GM12878 (cell line): ENCODE measurements at regions not wholly inside any gene's neighbourhood (a gene's known extent, or its start where the extent isn't known, plus 50 kb on each side); places are given as distances from the start of the nearest gene placed in this dataset.
"Not testable (repeated sequence)": the region's sequence is repeated elsewhere in the genome, so short reads cannot be mapped to it uniquely, and the experiment has no call there.

Source experiments
- ATAC-seq: fragments of 200-7000 bp; cut with Tn5 transposase; 3 replicates; pipeline ENCODE4 v1.9.1; 2020; ENCODE audit warnings: mild to moderate bottlenecking, moderate library complexity
- BruUV-seq: library from RNA; stranded (reverse); fragments of 400-500 nt; replicated peaks from 2 replicates; lab custom pipeline; 2021; lab: Mats Ljungman, UMichigan
- CTCF ChIA-PET: fragments of 300-600 bp; sonication (Branson Sonifier 250); formaldehyde crosslinking; extraction: SDS; loops from one replicate; lab custom pipeline; 2021; ENCODE audit warnings: inconsistent platforms; lab: Yijun Ruan, JAX
- POLR2A ChIA-PET: fragments of 350-600 bp; formaldehyde crosslinking; extraction: SDS; loops from one replicate; lab custom pipeline; 2021; ENCODE audit warnings: inconsistent platforms; lab: Charles Lee
- RAD21 ChIA-PET: fragments of 300-600 bp; sonication (Branson Sonifier 250); formaldehyde crosslinking; loops from one replicate; lab custom pipeline; 2023; ENCODE audit warnings: antibody characterized with exemption; ENCODE audit not compliant: unreplicated experiment; lab: Charles Lee
- SMC1A ChIA-PET: fragments of 300-600 bp; sonication (Branson Sonifier 250); formaldehyde crosslinking; loops from one replicate; lab custom pipeline; 2023; ENCODE audit not compliant: unreplicated experiment, uncharacterized antibody; lab: Charles Lee
- DNase-seq: peaks from one replicate; pipeline ENCODE4 v3.0.0-alpha.2; 2011; ENCODE audit warnings: low read depth, low spot score
- FAIRE-seq: peaks from 3 replicates; lab custom pipeline; 2011; peaks lifted over from hg19 to GRCh38; lab: Jason Lieb, UNC
- H2AFZ ChIP-seq: 2 replicates; pipeline ENCODE4 v1.6.0; 2011; ENCODE audit warnings: low read depth, low read length, control low read depth; ENCODE audit not compliant: control insufficient read depth
- H3K27ac ChIP-seq: 2 replicates; pipeline ENCODE4 v1.5.1; 2011; ENCODE audit warnings: control low read depth; ENCODE audit not compliant: control insufficient read depth, insufficient read depth
- H3K27me3 ChIP-seq, 2 experiments: replicated peaks in 1 of 2; 2 replicates each; pipeline versions ENCODE4 v1.6.0 to v1.6.1; 2011; ENCODE audit warnings: low read length in 1 of 2; ENCODE audit not compliant: control insufficient read depth in 2 of 2, insufficient read depth in 2 of 2
- H3K36me3 ChIP-seq, 2 experiments: 2 replicates each; pipeline ENCODE4 v1.5.1; 2011; ENCODE audit warnings: low read length in 1 of 2; ENCODE audit not compliant: control insufficient read depth in 2 of 2, insufficient read depth in 2 of 2
- H3K4me1 ChIP-seq: 2 replicates; pipeline ENCODE4 v1.6.1; 2011; ENCODE audit warnings: mild to moderate bottlenecking, low read length, moderate library complexity, mixed read lengths; ENCODE audit not compliant: control insufficient read depth, insufficient read depth
- H3K4me2 ChIP-seq: 2 replicates; pipeline ENCODE4 v1.6.0; 2011; ENCODE audit warnings: control low read depth; ENCODE audit not compliant: control insufficient read depth, insufficient read depth
- H3K4me3 ChIP-seq: fragments of 200-600 bp; sonication (generic); 2 replicates; pipeline ENCODE4 v1.5.1; 2016
- H3K79me2 ChIP-seq: 2 replicates; pipeline ENCODE4 v1.6.0; 2011; ENCODE audit warnings: low read length; ENCODE audit not compliant: control insufficient read depth, insufficient read depth
- H3K9ac ChIP-seq: 2 replicates; pipeline ENCODE4 v1.8.0; 2011; ENCODE audit warnings: low read length, control low read depth, mixed read lengths; ENCODE audit not compliant: control insufficient read depth, insufficient read depth
- H3K9me3 ChIP-seq: replicated peaks from 3 replicates; pipeline ENCODE4 v1.5.1; 2011; ENCODE audit warnings: mild to moderate bottlenecking, low read length; ENCODE audit not compliant: control insufficient read depth, insufficient read depth
- H4K20me1 ChIP-seq: 2 replicates; pipeline ENCODE4 v1.6.0; 2011; ENCODE audit not compliant: control insufficient read depth, insufficient read depth
- POLR2A ChIP-seq: IDR thresholded peaks from 2 replicates; pipeline ENCODE4 v1.6.1; 2011; ENCODE audit warnings: low read depth, mild to moderate bottlenecking, low read length
- SMARCA5 ChIP-seq: fragments of 450-650 bp; IDR thresholded peaks from 2 replicates; pipeline ENCODE4 v1.6.1; 2017; ENCODE audit warnings: mild to moderate bottlenecking
- SUZ12 ChIP-seq: fragments of 200-600 bp; sonication (generic); IDR thresholded peaks from one replicate; pipeline ENCODE4 v1.6.1; 2018; ENCODE audit warnings: antibody characterized with exemption, mild to moderate bottlenecking; ENCODE audit not compliant: unreplicated experiment
- WGBS: methylation state at CpG from one replicate; pipeline ENCODE4 v1.1.6; 2016; ENCODE audit warnings: low lambda C conversion rate; ENCODE audit not compliant: insufficient replicate concordance, insufficient coverage; ENCODE audit errors: missing lambda C conversion rate; 5-methylcytosine and 5-hydroxymethylcytosine counted together
- in situ Hi-C: fragments of 300-500 bp; cut with MboI; formaldehyde crosslinking; loops from 9 replicates; pipeline ENCODE4 v1.14.3; 2018; ENCODE audit warnings: mixed read lengths
- intact Hi-C: fragments of 100-400 bp; cut with micrococcal nuclease; formaldehyde crosslinking; loops from one replicate; pipeline ENCODE4 v1.14.2; 2022; ENCODE audit not compliant: unreplicated experiment

- DNase-seq (no peak), ATAC-seq (no peak), FAIRE-seq (no peak)
- H3K9me3 ChIP-seq: no peaks in the 10 kb centered on the region
- H3K4me1 ChIP-seq: no peaks in the 10 kb centered on the region
- no peak overlapping the region for H3K4me2 ChIP-seq
- ChIA-PET SMC1A (no interaction called here), RAD21 (no interaction called here), POLR2A (no interaction called here), CTCF (no interaction called here)
- H3K4me3 ChIP-seq: no peak overlapping the region
- no peaks in the 10 kb centered on the region for H3K79me2 ChIP-seq
- no peaks in the 10 kb centered on the region for H4K20me1 ChIP-seq
- no peaks in the 10 kb centered on the region for H3K27me3 ChIP-seq
- TF ChIP-seq POLR2A (no peak), SMARCA5 (no peak), SUZ12 (no peak)
- intact Hi-C loops (no loop called here), in situ Hi-C loops (no loop called here)
- 15% methylated on average over 2 of the region's 2 CpGs for WGBS
- no peak overlapping the region for H3K27ac ChIP-seq
- no TSS peak for BruUV-seq
- no peak overlapping the region for H2AFZ ChIP-seq
- no peak overlapping the region for H3K9ac ChIP-seq
- H3K36me3 ChIP-seq: no peaks in the 10 kb centered on the region
These were observed 302.4 kb upstream of the TMTC4 start for GRCh38 chr13:100976993-100977392.

- ATAC-seq, RAD21 ChIA-PET, H3K27ac ChIP-seq, H3K36me3 ChIP-seq, H3K27me3 ChIP-seq, H2AFZ ChIP-seq, H3K79me2 ChIP-seq, H4K20me1 ChIP-seq, POLR2A ChIA-PET, FAIRE-seq, H3K4me1 ChIP-seq, DNase-seq, H3K4me2 ChIP-seq, H3K4me3 ChIP-seq, H3K9me3 ChIP-seq, in situ Hi-C loops, H3K9ac ChIP-seq, intact Hi-C loops, BruUV-seq, CTCF ChIA-PET: not testable (repeated sequence)
- WGBS: 32% methylated on average over 10 of the region's 31 CpGs
- SMC1A ChIA-PET: interaction anchor here (0.7 kb wide), 1 partner anchor 447 kb away, joined by 3 read pairs; no protein-coding TSS in a partner anchor
These were observed 301.1 kb upstream of the TMTC4 start for GRCh38 chr13:100975666-100976065.
